Ishikawa (cell line): ENCODE measurements at regions not wholly inside any gene's neighbourhood (a gene's known extent, or its start where the extent isn't known, plus 50 kb on each side); places are given as distances from the start of the nearest gene placed in this dataset.

ENCODE experiments used
- CREB1 ChIP-seq: IDR thresholded peaks from 2 replicates; pipeline ENCODE4 v1.6.1; 2012; ENCODE audit warnings: low read depth
- TEAD4 ChIP-seq: IDR thresholded peaks from 2 replicates; pipeline ENCODE4 v1.6.1; 2012
- YY1 ChIP-seq: IDR thresholded peaks from 2 replicates; pipeline ENCODE4 v1.6.1; 2012; ENCODE audit warnings: low read depth

DNA sequence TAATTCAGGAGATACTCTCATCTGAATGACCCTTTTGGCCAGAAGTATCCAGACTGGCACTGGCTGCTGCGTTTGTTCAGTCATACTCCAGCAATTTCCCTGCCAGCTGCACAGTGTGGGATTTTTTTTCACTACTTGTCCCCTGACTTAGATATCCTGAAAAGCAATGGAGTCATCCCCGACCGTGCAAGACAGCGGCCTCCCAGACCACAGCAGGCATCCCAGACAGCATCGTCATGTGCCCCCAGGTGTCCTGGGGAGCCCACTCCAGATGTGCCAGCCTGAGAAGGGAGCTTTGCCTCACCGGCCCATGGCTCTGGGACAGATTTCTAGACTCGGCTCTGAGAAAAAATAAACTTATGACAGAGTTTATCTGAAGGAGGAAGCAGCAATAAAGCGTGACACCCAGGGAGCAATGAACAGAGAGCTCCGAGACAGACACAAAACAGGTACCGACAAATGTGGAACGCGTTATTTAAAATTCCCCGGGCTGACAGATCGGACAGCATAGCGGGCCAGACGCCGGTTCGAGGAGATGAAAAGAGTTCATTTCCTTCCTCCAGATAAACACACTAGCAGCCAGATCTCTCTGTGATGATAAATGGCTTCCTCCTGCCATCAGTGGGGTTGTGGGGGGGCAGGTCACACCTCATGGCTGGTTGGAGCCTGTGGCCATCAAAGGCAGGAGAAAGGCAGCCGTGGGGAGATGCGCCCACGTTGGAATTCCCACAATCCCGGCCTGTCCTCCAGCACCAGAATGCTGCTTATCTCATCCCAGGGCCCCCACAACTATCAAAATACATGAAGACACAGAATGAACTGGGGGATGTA lies 106.4 kb upstream of the FGF3 start:
- no peak for TF ChIP-seq YY1
- no peak for TF ChIP-seq TEAD4
- no peak for TF ChIP-seq CREB1
